DOHH2 (cell line): ENCODE measurements at regions not wholly inside any gene's neighbourhood (a gene's known extent, or its start where the extent isn't known, plus 50 kb on each side); places are given as distances from the start of the nearest gene placed in this dataset.

ENCODE experiments used
- H3F3A ChIP-seq: fragments of 200-600 bp; sonication (generic), shearing (Covaris generic); 2 replicates; pipeline ENCODE4 v1.6.0; 2016; ENCODE audit warnings: antibody characterized with exemption, mild to moderate bottlenecking; ENCODE audit not compliant: control insufficient read depth, insufficient read depth
- H3K27ac ChIP-seq: fragments of 200-600 bp; sonication (generic); 2 replicates; pipeline ENCODE4 v1.5.1; 2014; ENCODE audit warnings: low read depth, mild to moderate bottlenecking, low read length, moderate library complexity
- H3K27me3 ChIP-seq: fragments of 200-600 bp; sonication (generic); 2 replicates; pipeline ENCODE4 v1.6.1; 2014; ENCODE audit warnings: mild to moderate bottlenecking, low read length, mixed read lengths; ENCODE audit not compliant: control insufficient read depth
- H3K36me3 ChIP-seq: fragments of 200-600 bp; sonication (generic); 2 replicates; pipeline ENCODE4 v1.6.1; 2014; ENCODE audit warnings: mild to moderate bottlenecking, low read length, moderate library complexity, mixed read lengths; ENCODE audit not compliant: control insufficient read depth
- H3K4me1 ChIP-seq: fragments of 200-600 bp; sonication (generic); 2 replicates; pipeline ENCODE4 v1.6.1; 2014; ENCODE audit warnings: mild to moderate bottlenecking, low read length, mixed read lengths; ENCODE audit not compliant: control insufficient read depth
- H3K4me2 ChIP-seq: fragments of 200-600 bp; sonication (generic); 2 replicates; pipeline ENCODE4 v1.6.0; 2014; ENCODE audit warnings: mild to moderate bottlenecking, low read length, moderate library complexity
- H3K4me3 ChIP-seq: fragments of 200-600 bp; sonication (generic); 2 replicates; pipeline ENCODE4 v1.5.1; 2014; ENCODE audit warnings: mild to moderate bottlenecking, low read length, mixed read lengths
- H3K79me2 ChIP-seq: fragments of 200-600 bp; sonication (generic); 2 replicates; pipeline ENCODE4 v1.6.1; 2014; ENCODE audit warnings: mild to moderate bottlenecking, low read length, mixed read lengths; ENCODE audit not compliant: control insufficient read depth
- H3K9me2 ChIP-seq: fragments of 200-600 bp; sonication (generic); replicated peaks from 2 replicates; pipeline ENCODE4 v1.6.1; 2014; ENCODE audit warnings: mild to moderate bottlenecking, low read length, mixed read lengths; ENCODE audit not compliant: control insufficient read depth
- H3K9me3 ChIP-seq: fragments of 200-600 bp; sonication (generic); 2 replicates; pipeline ENCODE4 v1.6.1; 2014; ENCODE audit warnings: antibody characterized with exemption, low read length, mixed read lengths; ENCODE audit not compliant: control insufficient read depth, insufficient read depth
- H4K20me1 ChIP-seq: fragments of 200-600 bp; sonication (generic); 2 replicates; pipeline ENCODE4 v1.6.0; 2014; ENCODE audit warnings: low read depth, mild to moderate bottlenecking, antibody characterized with exemption, low read length, moderate library complexity; ENCODE audit not compliant: control insufficient read depth, insufficient read depth
- EZH2phosphoT487 ChIP-seq: fragments of 200-600 bp; sonication (generic); IDR thresholded peaks from 2 replicates; pipeline ENCODE4 v1.6.1; 2017; ENCODE audit warnings: borderline replicate concordance, mild to moderate bottlenecking, antibody characterized with exemption, low read length, moderate library complexity, mixed read lengths
- TF ChIP-seq, protein P1 (sequence below): fragments of 200-600 bp; sonication (generic); IDR thresholded peaks from one replicate; pipeline ENCODE4 v1.5.1; 2014; ENCODE audit warnings: antibody characterized with exemption, mild to moderate bottlenecking, low read depth, low read length; ENCODE audit not compliant: poor library complexity, severe bottlenecking

DNA sequence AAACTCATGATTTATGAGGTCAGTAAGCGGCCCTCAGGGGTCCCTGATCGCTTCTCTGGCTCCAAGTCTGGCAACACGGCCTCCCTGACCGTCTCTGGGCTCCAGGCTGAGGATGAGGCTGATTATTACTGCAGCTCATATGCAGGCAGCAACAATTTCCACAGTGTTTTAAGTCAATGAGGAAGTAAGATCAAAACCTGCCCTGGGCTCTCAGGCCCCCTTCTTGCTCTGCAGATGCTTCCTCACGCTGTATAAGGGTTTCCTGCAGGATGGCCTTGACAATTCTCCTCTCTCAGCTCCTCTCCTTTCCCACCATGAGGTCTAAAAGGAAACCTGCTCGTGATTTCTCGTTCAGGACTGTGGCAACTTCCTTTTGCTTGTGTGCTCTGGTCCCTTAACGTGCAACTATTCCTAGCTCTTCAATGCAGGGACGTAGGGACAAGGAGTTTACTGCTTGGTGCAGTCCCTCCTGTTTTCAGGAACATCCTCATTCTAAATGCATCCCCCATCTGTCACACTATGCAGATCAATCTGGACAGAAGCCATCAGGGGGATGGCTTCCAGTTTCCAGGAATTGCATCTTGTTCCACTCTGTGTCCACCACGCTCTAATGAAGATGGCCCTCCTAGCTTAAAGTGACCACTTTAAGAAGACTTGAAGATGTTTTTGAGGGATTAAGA is 64.3 kb upstream of the IGLL5 start:
- TF ChIP-seq, protein P1, sequence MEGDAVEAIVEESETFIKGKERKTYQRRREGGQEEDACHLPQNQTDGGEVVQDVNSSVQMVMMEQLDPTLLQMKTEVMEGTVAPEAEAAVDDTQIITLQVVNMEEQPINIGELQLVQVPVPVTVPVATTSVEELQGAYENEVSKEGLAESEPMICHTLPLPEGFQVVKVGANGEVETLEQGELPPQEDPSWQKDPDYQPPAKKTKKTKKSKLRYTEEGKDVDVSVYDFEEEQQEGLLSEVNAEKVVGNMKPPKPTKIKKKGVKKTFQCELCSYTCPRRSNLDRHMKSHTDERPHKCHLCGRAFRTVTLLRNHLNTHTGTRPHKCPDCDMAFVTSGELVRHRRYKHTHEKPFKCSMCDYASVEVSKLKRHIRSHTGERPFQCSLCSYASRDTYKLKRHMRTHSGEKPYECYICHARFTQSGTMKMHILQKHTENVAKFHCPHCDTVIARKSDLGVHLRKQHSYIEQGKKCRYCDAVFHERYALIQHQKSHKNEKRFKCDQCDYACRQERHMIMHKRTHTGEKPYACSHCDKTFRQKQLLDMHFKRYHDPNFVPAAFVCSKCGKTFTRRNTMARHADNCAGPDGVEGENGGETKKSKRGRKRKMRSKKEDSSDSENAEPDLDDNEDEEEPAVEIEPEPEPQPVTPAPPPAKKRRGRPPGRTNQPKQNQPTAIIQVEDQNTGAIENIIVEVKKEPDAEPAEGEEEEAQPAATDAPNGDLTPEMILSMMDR = no peak
- TF ChIP-seq EZH2phosphoT487 = no peak
- Histone ChIP-seq H3K4me1 (no peaks in the 10 kb centered on the region), H3K27ac (no peak overlapping the region), H3K79me2 (no peaks in the 10 kb centered on the region), H4K20me1 (no peaks in the 10 kb centered on the region), H3K27me3 (no peaks in the 10 kb centered on the region), H3K36me3 (no peaks in the 10 kb centered on the region), H3K4me3 (no peak overlapping the region), H3K9me2 (no peaks in the 10 kb centered on the region), H3K4me2 (no peak overlapping the region), H3K9me3 (no peaks in the 10 kb centered on the region), H3F3A (no peaks in the 10 kb centered on the region)

- Histone ChIP-seq H3K27ac (no peak overlapping the region), H3K27me3 (no peaks in the 10 kb centered on the region), H3K9me2 (no peaks in the 10 kb centered on the region), H4K20me1 (no peaks in the 10 kb centered on the region), H3K4me3 (no peak overlapping the region), H3K79me2 (no peaks in the 10 kb centered on the region), H3K9me3 (no peaks in the 10 kb centered on the region), H3K4me1 (no peaks in the 10 kb centered on the region), H3F3A (no peaks in the 10 kb centered on the region), H3K36me3 (no peaks in the 10 kb centered on the region), H3K4me2 (no peak overlapping the region)
- TF ChIP-seq, protein P1 = no peak
- no peak for TF ChIP-seq EZH2phosphoT487
These were observed 63.0 kb upstream of the IGLL5 start for GRCh38 chr22:22824340-22825212.

- no peak overlapping the region for H3K4me2 ChIP-seq
- no peaks in the 10 kb centered on the region for H4K20me1 ChIP-seq
- H3F3A ChIP-seq = no peaks in the 10 kb centered on the region
- H3K27ac ChIP-seq = no peak overlapping the region
- TF ChIP-seq, protein P1 = no peak
- TF ChIP-seq EZH2phosphoT487 = no peak
- no peaks in the 10 kb centered on the region for H3K9me2 ChIP-seq
- no peaks in the 10 kb centered on the region for H3K36me3 ChIP-seq
- no peaks in the 10 kb centered on the region for H3K27me3 ChIP-seq
- H3K4me1 ChIP-seq = no peaks in the 10 kb centered on the region
- H3K79me2 ChIP-seq = no peaks in the 10 kb centered on the region
- no peaks in the 10 kb centered on the region for H3K9me3 ChIP-seq
- H3K4me3 ChIP-seq = no peak overlapping the region
These were observed 62.4 kb upstream of the IGLL5 start for GRCh38 chr22:22825213-22825593.
